ENCODE measurements at regions not wholly inside any gene's neighbourhood (a gene's known extent, or its start where the extent isn't known, plus 50 kb on each side); places are given as distances from the start of the nearest gene placed in this dataset.

DNA sequence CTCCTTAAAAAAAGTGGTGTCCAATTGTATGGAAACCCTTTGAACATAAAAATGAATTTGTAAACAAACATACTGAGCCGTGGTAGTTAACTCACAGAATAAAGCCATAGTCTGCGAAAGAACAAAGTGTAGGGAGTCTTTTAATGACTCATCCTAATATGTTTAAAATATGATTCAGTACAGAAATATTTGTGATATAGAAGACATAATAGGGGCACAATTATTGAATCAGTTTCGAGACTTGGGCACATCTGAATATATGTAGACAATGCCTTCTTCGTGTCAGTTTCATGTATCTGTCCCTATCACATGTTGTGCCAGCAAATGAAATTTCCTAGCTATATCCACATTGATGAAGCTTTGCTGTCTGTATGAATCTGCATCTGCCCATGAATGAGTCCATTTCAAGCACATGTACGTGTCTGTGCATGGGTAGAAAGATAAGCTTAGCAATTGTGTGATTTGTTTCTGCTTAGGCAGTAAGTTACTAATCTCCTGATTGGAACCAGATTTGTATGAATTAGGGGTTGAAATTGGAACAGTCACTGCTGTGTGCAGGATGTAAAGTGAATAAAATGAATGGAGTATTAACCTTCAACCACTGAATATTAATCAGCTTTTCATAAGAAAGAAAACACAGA is 112.5 kb upstream of the SOX9 start:
- H3K36me3 Mint-ChIP-seq = no peaks in the 10 kb centered on the region
- no peaks in the 10 kb centered on the region for H3K27me3 Mint-ChIP-seq (ENCODE audit: low read depth)
- no peaks in the 10 kb centered on the region for H3K9me3 Mint-ChIP-seq
- POLR2A ChIA-PET = no interaction called here
- CTCF ChIA-PET = no interaction called here
- ATAC-seq (no peak), DNase-seq (ENCODE audit: low spot score) (no peak)
- TF ChIP-seq, protein P1, sequence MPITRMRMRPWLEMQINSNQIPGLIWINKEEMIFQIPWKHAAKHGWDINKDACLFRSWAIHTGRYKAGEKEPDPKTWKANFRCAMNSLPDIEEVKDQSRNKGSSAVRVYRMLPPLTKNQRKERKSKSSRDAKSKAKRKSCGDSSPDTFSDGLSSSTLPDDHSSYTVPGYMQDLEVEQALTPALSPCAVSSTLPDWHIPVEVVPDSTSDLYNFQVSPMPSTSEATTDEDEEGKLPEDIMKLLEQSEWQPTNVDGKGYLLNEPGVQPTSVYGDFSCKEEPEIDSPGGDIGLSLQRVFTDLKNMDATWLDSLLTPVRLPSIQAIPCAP (CRISPR knock-in tag; IDR thresholded peaks at IDR 0.05) = no peak
- TF ChIP-seq NR1H2 (CRISPR knock-in tag; IDR thresholded peaks at IDR 0.05) (no peak), RORB (CRISPR knock-in tag; IDR thresholded peaks at IDR 0.05) (no peak), IRF2 (CRISPR knock-in tag; IDR thresholded peaks at IDR 0.05; ENCODE audit: borderline replicate concordance, low read depth) (no peak), ZNF317 (CRISPR knock-in tag; IDR thresholded peaks at IDR 0.05; ENCODE audit: borderline replicate concordance, low read depth) (no peak), SOX15 (CRISPR knock-in tag; IDR thresholded peaks at IDR 0.05) (no peak), ZNF416 (CRISPR knock-in tag; IDR thresholded peaks at IDR 0.05) (no peak), ATF1 (CRISPR knock-in tag; IDR thresholded peaks at IDR 0.05) (no peak), FOXK1 (CRISPR knock-in tag; IDR thresholded peaks at IDR 0.05) (no peak)
- TF ChIP-seq, protein P2, sequence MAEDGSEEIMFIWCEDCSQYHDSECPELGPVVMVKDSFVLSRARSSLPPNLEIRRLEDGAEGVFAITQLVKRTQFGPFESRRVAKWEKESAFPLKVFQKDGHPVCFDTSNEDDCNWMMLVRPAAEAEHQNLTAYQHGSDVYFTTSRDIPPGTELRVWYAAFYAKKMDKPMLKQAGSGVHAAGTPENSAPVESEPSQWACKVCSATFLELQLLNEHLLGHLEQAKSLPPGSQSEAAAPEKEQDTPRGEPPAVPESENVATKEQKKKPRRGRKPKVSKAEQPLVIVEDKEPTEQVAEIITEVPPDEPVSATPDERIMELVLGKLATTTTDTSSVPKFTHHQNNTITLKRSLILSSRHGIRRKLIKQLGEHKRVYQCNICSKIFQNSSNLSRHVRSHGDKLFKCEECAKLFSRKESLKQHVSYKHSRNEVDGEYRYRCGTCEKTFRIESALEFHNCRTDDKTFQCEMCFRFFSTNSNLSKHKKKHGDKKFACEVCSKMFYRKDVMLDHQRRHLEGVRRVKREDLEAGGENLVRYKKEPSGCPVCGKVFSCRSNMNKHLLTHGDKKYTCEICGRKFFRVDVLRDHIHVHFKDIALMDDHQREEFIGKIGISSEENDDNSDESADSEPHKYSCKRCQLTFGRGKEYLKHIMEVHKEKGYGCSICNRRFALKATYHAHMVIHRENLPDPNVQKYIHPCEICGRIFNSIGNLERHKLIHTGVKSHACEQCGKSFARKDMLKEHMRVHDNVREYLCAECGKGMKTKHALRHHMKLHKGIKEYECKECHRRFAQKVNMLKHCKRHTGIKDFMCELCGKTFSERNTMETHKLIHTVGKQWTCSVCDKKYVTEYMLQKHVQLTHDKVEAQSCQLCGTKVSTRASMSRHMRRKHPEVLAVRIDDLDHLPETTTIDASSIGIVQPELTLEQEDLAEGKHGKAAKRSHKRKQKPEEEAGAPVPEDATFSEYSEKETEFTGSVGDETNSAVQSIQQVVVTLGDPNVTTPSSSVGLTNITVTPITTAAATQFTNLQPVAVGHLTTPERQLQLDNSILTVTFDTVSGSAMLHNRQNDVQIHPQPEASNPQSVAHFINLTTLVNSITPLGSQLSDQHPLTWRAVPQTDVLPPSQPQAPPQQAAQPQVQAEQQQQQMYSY (CRISPR knock-in tag; IDR thresholded peaks at IDR 0.05) = no peak
- TF ChIP-seq, protein P3, sequence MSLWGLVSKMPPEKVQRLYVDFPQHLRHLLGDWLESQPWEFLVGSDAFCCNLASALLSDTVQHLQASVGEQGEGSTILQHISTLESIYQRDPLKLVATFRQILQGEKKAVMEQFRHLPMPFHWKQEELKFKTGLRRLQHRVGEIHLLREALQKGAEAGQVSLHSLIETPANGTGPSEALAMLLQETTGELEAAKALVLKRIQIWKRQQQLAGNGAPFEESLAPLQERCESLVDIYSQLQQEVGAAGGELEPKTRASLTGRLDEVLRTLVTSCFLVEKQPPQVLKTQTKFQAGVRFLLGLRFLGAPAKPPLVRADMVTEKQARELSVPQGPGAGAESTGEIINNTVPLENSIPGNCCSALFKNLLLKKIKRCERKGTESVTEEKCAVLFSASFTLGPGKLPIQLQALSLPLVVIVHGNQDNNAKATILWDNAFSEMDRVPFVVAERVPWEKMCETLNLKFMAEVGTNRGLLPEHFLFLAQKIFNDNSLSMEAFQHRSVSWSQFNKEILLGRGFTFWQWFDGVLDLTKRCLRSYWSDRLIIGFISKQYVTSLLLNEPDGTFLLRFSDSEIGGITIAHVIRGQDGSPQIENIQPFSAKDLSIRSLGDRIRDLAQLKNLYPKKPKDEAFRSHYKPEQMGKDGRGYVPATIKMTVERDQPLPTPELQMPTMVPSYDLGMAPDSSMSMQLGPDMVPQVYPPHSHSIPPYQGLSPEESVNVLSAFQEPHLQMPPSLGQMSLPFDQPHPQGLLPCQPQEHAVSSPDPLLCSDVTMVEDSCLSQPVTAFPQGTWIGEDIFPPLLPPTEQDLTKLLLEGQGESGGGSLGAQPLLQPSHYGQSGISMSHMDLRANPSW (CRISPR knock-in tag; conservative IDR thresholded peaks at IDR 0.05; ENCODE audit: low read depth) = no peak
- H3K4me3 Mint-ChIP-seq = no peak overlapping the region
- no peak overlapping the region for H3K27ac Mint-ChIP-seq
- peaks cover 7% of the 10 kb centered on the region for H3K4me1 Mint-ChIP-seq

DNA sequence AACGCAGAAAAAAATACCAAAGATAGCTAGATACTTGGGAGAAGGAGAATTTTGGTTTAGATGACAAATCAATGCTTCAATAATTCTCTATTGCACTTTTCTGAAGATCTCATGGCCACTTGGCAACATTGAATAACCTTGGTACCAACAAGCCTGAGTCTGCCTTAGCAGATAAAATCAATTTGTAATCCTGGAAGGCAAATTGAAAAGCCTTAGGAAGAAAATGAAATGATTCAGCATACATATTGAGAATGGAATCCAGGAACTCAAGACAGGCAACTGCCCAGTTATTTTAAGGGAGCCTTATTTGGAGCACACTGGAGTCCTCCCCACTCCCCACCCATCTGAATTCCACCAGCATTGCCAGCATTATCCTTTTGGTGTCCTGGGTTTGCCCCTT is 109.3 kb upstream of the SOX9 start:
- ChIA-PET POLR2A (no interaction called here), CTCF (no interaction called here)
- Mint-ChIP-seq H3K27ac (no peak overlapping the region), H3K27me3 (ENCODE audit: low read depth) (no peaks in the 10 kb centered on the region), H3K4me1 (no peaks in the 10 kb centered on the region; the same call in 1 of the 2 replicates), H3K4me3 (no peak overlapping the region), H3K9me3 (peaks cover 9% of the 10 kb centered on the region), H3K36me3 (no peaks in the 10 kb centered on the region)
- no peak for DNase-seq (ENCODE audit: low spot score)
- no peak for ATAC-seq
- no peak for TF ChIP-seq ZNF416 (CRISPR knock-in tag; IDR thresholded peaks at IDR 0.05)
- TF ChIP-seq, protein P4, sequence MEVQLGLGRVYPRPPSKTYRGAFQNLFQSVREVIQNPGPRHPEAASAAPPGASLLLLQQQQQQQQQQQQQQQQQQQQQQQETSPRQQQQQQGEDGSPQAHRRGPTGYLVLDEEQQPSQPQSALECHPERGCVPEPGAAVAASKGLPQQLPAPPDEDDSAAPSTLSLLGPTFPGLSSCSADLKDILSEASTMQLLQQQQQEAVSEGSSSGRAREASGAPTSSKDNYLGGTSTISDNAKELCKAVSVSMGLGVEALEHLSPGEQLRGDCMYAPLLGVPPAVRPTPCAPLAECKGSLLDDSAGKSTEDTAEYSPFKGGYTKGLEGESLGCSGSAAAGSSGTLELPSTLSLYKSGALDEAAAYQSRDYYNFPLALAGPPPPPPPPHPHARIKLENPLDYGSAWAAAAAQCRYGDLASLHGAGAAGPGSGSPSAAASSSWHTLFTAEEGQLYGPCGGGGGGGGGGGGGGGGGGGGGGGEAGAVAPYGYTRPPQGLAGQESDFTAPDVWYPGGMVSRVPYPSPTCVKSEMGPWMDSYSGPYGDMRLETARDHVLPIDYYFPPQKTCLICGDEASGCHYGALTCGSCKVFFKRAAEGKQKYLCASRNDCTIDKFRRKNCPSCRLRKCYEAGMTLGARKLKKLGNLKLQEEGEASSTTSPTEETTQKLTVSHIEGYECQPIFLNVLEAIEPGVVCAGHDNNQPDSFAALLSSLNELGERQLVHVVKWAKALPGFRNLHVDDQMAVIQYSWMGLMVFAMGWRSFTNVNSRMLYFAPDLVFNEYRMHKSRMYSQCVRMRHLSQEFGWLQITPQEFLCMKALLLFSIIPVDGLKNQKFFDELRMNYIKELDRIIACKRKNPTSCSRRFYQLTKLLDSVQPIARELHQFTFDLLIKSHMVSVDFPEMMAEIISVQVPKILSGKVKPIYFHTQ (CRISPR knock-in tag; IDR thresholded peaks at IDR 0.05) = no peak
- TF ChIP-seq EMX1 (CRISPR knock-in tag; IDR thresholded peaks at IDR 0.05) = no peak
- no peak for TF ChIP-seq RORB (CRISPR knock-in tag; IDR thresholded peaks at IDR 0.05)
- no peak for TF ChIP-seq ZNF232 (CRISPR knock-in tag; IDR thresholded peaks at IDR 0.05)
- TF ChIP-seq, protein P5, sequence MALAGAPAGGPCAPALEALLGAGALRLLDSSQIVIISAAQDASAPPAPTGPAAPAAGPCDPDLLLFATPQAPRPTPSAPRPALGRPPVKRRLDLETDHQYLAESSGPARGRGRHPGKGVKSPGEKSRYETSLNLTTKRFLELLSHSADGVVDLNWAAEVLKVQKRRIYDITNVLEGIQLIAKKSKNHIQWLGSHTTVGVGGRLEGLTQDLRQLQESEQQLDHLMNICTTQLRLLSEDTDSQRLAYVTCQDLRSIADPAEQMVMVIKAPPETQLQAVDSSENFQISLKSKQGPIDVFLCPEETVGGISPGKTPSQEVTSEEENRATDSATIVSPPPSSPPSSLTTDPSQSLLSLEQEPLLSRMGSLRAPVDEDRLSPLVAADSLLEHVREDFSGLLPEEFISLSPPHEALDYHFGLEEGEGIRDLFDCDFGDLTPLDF (CRISPR knock-in tag; IDR thresholded peaks at IDR 0.05) = no peak
- no peak for TF ChIP-seq CREM (CRISPR knock-in tag; IDR thresholded peaks at IDR 0.05)
